Lower leg skin (tissue), 4 donors: ENCODE measurements at regions not wholly inside any gene's neighbourhood (a gene's known extent, or its start where the extent isn't known, plus 50 kb on each side); places are given as distances from the start of the nearest gene placed in this dataset.

Source experiments
- DNase-seq, 2 donors: peaks; one replicate each; pipeline ENCODE4 v3.0.0-alpha.2; 2019; ENCODE audit warnings: low spot score in 2 of 2
- H3K4me3 ChIP-seq: fragments of 200-600 bp; sonication (generic); 2 replicates; pipeline ENCODE4 v1.5.1; 2017; ENCODE audit warnings: mild to moderate bottlenecking, low read depth; ENCODE audit not compliant: poor library complexity, severe bottlenecking
- CTCF ChIP-seq, 3 donors: fragments of 450-650 bp; IDR thresholded peaks; one replicate each; pipeline ENCODE4 v1.5.1; 2016; ENCODE audit warnings: antibody characterized with exemption in 3 of 3, mild to moderate bottlenecking in 3 of 3, moderate library complexity in 2 of 3
- POLR2A ChIP-seq, 2 donors: fragments of 450-650 bp; IDR thresholded peaks; one replicate each; pipeline ENCODE4 v1.6.1; 2016 to 2017; ENCODE audit warnings: antibody characterized with exemption in 2 of 2, mild to moderate bottlenecking in 1 of 2, moderate library complexity in 1 of 2
- WGBS, 2 donors: methylation state at CpG; one replicate each; pipeline ENCODE4 v1.1.5; 2018; 5-methylcytosine and 5-hydroxymethylcytosine counted together
- intact Hi-C: fragments of 100-400 bp; cut with DNase I; formaldehyde crosslinking; loops from one replicate; pipeline ENCODE4 v1.15.0; 2023; ENCODE audit warnings: low total_unique reads

DNA sequence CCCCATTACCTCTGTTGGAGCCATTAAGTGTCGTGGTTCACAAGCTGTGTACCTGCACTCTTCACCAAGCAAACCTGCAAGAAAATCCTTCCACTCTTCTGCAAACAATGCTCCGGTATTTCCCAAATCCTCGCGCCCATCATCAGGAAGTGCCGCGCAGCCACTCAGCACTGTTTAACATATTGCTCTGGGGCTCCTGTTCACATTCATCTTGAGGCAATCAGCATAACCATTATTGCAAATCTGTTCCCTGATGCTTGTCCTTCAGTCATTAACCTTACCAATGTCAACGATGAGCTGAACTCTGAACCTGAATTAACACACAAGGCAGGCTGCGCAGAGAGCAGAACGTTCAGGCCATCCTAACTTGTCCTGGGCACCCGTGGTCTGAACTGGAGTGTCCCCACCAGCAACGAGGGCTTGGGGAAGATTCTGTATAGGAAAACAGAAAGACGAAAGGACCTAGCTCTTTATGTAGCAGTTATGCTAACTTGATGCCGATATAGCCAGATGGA lies 751.4 kb upstream of the AUTS2 start:
- TF ChIP-seq CTCF (IDR thresholded peaks at IDR 0.05) (no peak), POLR2A (IDR thresholded peaks at IDR 0.05) (no peak)
- no peak for DNase-seq
- intact Hi-C loops, result no loop called here
- WGBS, 2 donors, result 86% methylated on average over 13 of the region's 13 CpGs
- no peak overlapping the region for H3K4me3 ChIP-seq

- WGBS, 2 donors, result 67 to 75% methylated on average over 6 of the region's 6 CpGs
- TF ChIP-seq CTCF (IDR thresholded peaks at IDR 0.05) (no peak), POLR2A (IDR thresholded peaks at IDR 0.05) (no peak)
- no peak overlapping the region for H3K4me3 ChIP-seq
- no peak for DNase-seq
- intact Hi-C loops, result no loop called here
Measured at GRCh38 chr7:68853254-68853653, 745.0 kb upstream of the AUTS2 start.

DNA sequence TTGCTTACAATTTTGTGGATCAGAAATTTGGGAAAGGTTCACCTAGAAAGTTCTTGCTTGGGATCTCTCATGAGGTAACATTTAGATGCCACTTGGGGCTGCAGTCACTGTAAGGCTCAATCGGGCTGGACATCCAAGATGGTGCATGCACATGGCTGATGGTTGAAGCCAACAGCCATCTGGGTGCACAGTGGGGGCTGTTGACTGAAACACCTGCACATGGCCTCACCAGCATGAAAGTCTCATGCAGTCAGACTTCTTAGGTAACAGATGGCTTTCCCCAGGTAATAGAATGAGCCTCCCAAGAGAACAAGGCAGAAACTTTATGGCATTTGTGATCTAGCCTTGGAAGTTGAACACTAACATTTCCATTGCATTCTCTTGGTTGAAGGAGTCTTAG lies 740.7 kb upstream of the AUTS2 start:
- WGBS, 2 donors, result 75 to 89% methylated on average over 1 of the region's 1 CpG
- intact Hi-C loops, result no loop called here
- no peak for DNase-seq
- no peak overlapping the region for H3K4me3 ChIP-seq
- TF ChIP-seq POLR2A (IDR thresholded peaks at IDR 0.05) (no peak), CTCF (IDR thresholded peaks at IDR 0.05) (no peak)

DNA sequence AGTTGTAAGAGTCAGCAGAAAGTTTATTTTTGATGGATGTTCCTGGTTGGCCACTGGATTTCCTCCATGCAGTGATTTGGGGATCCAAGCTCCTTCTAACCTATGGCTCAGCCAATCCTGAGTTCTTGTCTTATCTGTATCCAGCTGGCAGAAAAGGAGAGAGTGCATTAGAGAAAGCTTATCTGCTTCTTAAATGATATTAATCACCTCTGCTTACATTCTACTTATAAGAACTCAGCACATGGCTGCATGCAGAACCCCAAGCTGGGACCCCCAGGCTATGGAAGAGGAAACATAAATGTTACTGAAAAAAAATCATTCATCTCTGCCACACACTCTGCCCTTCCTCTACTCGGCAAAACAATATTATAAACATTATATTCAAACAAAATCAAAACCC lies 739.8 kb upstream of the AUTS2 start:
- intact Hi-C loops, result no loop called here
- H3K4me3 ChIP-seq, result no peak overlapping the region
- DNase-seq, result no peak
- TF ChIP-seq CTCF (IDR thresholded peaks at IDR 0.05), result no peak
- no peak for TF ChIP-seq POLR2A (IDR thresholded peaks at IDR 0.05)
- WGBS, 2 donors, result 45% methylated on average over 1 of the region's 1 CpG

DNA sequence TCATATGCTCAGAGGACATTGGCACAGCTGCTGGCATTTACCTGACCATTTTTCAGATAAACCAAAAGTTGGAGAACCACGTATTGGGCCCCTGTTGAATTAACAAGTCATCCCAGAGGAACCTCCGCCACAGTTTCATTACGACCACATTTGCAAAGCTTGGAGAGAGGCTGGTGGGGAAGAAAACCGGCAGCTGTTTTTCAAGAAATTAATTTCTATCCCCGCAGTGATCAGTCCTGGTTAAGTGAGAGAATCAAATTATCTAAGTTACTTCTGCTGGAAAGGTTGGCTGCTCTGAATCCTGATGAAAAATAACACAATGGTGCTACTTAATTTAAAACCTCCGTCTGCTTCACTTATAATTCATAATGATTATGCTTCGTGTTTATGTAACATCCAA lies 737.1 kb upstream of the AUTS2 start:
- no peak overlapping the region for H3K4me3 ChIP-seq
- no peak for DNase-seq
- TF ChIP-seq POLR2A (IDR thresholded peaks at IDR 0.05) (no peak), CTCF (IDR thresholded peaks at IDR 0.05) (no peak)
- intact Hi-C loops, result no loop called here
- WGBS, 2 donors, result 88 to 89% methylated on average over 7 of the region's 7 CpGs

DNA sequence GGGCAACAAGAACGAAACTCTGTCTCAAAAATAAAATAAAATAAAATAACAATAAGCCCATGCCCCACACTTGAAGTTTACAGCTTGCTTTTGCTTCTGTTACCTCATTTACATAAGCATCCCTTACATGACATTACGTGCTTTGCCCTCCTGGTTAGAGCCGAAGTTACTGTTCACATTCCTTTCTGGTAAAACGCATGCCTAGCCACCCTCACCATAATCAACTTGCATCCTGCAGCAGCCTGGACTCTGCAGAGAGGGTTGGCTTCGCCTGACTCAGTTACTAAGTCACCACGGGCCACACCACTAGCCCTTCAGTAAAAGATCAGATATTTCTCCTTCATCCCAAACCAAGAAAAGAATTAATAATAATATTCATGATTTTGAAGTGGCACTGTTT lies 736.0 kb upstream of the AUTS2 start:
- H3K4me3 ChIP-seq, result no peak overlapping the region
- DNase-seq, result no peak
- TF ChIP-seq POLR2A (IDR thresholded peaks at IDR 0.05) (no peak), CTCF (IDR thresholded peaks at IDR 0.05) (no peak)
- WGBS, 2 donors, result 82 to 85% methylated on average over 6 of the region's 6 CpGs
- intact Hi-C loops, result no loop called here
